HepG2 (cell line): ENCODE measurements at regions not wholly inside any gene's neighbourhood (a gene's known extent, or its start where the extent isn't known, plus 50 kb on each side); places are given as distances from the start of the nearest gene placed in this dataset.

Experiments used
- CHD2 ChIP-seq: IDR thresholded peaks from 2 replicates; pipeline ENCODE4 v1.6.1; 2011; ENCODE audit warnings: low read depth, low read length, improper control_type of control experiment
- CREB3 ChIP-seq: sonication (generic); formaldehyde crosslinking; IDR thresholded peaks from 2 replicates; pipeline ENCODE4 v1.5.0; 2020; ENCODE audit warnings: missing genetic modification reagents
- IRF2 ChIP-seq: IDR thresholded peaks from 2 replicates; pipeline ENCODE4 v1.6.1; 2018; ENCODE audit warnings: missing genetic modification reagents, missing compliant biosample characterization
- PTBP1 ChIP-seq: fragments of 200-400 bp; formaldehyde crosslinking; IDR thresholded peaks from 2 replicates; pipeline ENCODE4 v1.6.1; 2018; ENCODE audit warnings: low read length, low read depth; ENCODE audit not compliant: poor library complexity, severe bottlenecking
- SALL2 ChIP-seq: sonication (generic); formaldehyde crosslinking; IDR thresholded peaks from 2 replicates; pipeline ENCODE4 v1.8.1; 2023; ENCODE audit warnings: mild to moderate bottlenecking, missing genetic modification reagents, inconsistent platforms
- ZNF280B ChIP-seq: sonication (generic); formaldehyde crosslinking; IDR thresholded peaks from 2 replicates; pipeline ENCODE4 v1.5.0; 2020; ENCODE audit warnings: missing genetic modification reagents, mild to moderate bottlenecking, borderline replicate concordance
- TF ChIP-seq, protein P1 (sequence below): sonication (generic); formaldehyde crosslinking; IDR thresholded peaks from 2 replicates; pipeline ENCODE4 v1.8.0; 2022; ENCODE audit warnings: missing genetic modification reagents, mild to moderate bottlenecking, moderate library complexity, borderline replicate concordance

GRCh38 chr6:140077827-140078560 lies 703.5 kb upstream of the CITED2 start:
- TF ChIP-seq, protein P1, sequence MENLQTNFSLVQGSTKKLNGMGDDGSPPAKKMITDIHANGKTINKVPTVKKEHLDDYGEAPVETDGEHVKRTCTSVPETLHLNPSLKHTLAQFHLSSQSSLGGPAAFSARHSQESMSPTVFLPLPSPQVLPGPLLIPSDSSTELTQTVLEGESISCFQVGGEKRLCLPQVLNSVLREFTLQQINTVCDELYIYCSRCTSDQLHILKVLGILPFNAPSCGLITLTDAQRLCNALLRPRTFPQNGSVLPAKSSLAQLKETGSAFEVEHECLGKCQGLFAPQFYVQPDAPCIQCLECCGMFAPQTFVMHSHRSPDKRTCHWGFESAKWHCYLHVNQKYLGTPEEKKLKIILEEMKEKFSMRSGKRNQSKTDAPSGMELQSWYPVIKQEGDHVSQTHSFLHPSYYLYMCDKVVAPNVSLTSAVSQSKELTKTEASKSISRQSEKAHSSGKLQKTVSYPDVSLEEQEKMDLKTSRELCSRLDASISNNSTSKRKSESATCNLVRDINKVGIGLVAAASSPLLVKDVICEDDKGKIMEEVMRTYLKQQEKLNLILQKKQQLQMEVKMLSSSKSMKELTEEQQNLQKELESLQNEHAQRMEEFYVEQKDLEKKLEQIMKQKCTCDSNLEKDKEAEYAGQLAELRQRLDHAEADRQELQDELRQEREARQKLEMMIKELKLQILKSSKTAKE (CRISPR knock-in tag) = no peak
- TF ChIP-seq CHD2 (no peak), ZNF280B (CRISPR knock-in tag) (no peak), PTBP1 (no peak), CREB3 (CRISPR knock-in tag) (no peak), SALL2 (CRISPR knock-in tag) (no peak), IRF2 (CRISPR knock-in tag) (no peak)
